GM23338 (cell line): ENCODE measurements at regions not wholly inside any gene's neighbourhood (a gene's known extent, or its start where the extent isn't known, plus 50 kb on each side); places are given as distances from the start of the nearest gene placed in this dataset.

ENCODE experiments used
- ATAC-seq: fragments of 200-7000 bp; cut with Tn5 transposase; 3 replicates; pipeline ENCODE4 v1.9.1; 2020
- DNase-seq: peaks from one replicate; pipeline ENCODE4 v3.0.0-alpha.2; 2015; ENCODE audit warnings: low spot score
- H2AFZ ChIP-seq: fragments of 200-600 bp; sonication (generic); 2 replicates; pipeline ENCODE4 v1.8.0; 2016; ENCODE audit warnings: antibody characterized with exemption, mild to moderate bottlenecking, moderate library complexity
- H3F3A ChIP-seq: fragments of 200-600 bp; sonication (generic); replicated peaks from 2 replicates; pipeline ENCODE4 v1.8.0; 2017; ENCODE audit warnings: antibody characterized with exemption, mixed run types, low read depth
- H3K27ac ChIP-seq: fragments of 200-600 bp; sonication (generic); 2 replicates; pipeline ENCODE4 v1.6.1; 2016; ENCODE audit warnings: low read depth
- H3K27me3 ChIP-seq: fragments of 200-600 bp; sonication (generic); 2 replicates; pipeline ENCODE4 v1.8.0; 2016; ENCODE audit warnings: mild to moderate bottlenecking, mixed run types, moderate library complexity; ENCODE audit not compliant: insufficient read depth
- H3K36me3 ChIP-seq: fragments of 200-600 bp; sonication (generic); 2 replicates; pipeline ENCODE4 v1.8.0; 2016; ENCODE audit warnings: mild to moderate bottlenecking; ENCODE audit not compliant: insufficient read depth
- H3K4me1 ChIP-seq: fragments of 200-600 bp; sonication (generic); 2 replicates; pipeline ENCODE4 v1.8.0; 2016; ENCODE audit warnings: mild to moderate bottlenecking, moderate library complexity; ENCODE audit not compliant: insufficient read depth
- H3K4me2 ChIP-seq: fragments of 200-600 bp; sonication (generic); 2 replicates; pipeline ENCODE4 v1.7.1; 2017; ENCODE audit warnings: mixed run types
- H3K4me3 ChIP-seq: fragments of 200-600 bp; sonication (generic); 2 replicates; pipeline ENCODE4 v1.6.1; 2016; ENCODE audit warnings: mixed run types
- H3K79me2 ChIP-seq: fragments of 200-600 bp; sonication (generic); replicated peaks from 2 replicates; pipeline ENCODE4 v1.8.0; 2017; ENCODE audit warnings: mild to moderate bottlenecking; ENCODE audit not compliant: insufficient read depth
- H3K9me2 ChIP-seq: fragments of 200-600 bp; sonication (generic); 2 replicates; pipeline ENCODE4 v1.8.0; 2017; ENCODE audit not compliant: insufficient read depth
- H4K20me1 ChIP-seq: fragments of 200-600 bp; sonication (generic); replicated peaks from 2 replicates; pipeline ENCODE4 v1.8.0; 2017; ENCODE audit warnings: mild to moderate bottlenecking; ENCODE audit not compliant: insufficient read depth
- H3K27ac Mint-ChIP-seq: 2 replicates; pipeline ENCODE4 v1.8.0; 2020; ENCODE audit warnings: inconsistent platforms, mild to moderate bottlenecking, moderate library complexity, mixed read lengths
- H3K27me3 Mint-ChIP-seq: 3 replicates; pipeline ENCODE4 v1.8.0; 2022; ENCODE audit warnings: low read depth, mild to moderate bottlenecking, moderate library complexity, mixed read lengths, inconsistent platforms; ENCODE audit not compliant: insufficient read depth, poor library complexity
- H3K36me3 Mint-ChIP-seq: 3 replicates; pipeline ENCODE4 v1.8.0; 2021; ENCODE audit warnings: low read depth, mild to moderate bottlenecking, inconsistent platforms, moderate library complexity, mixed read lengths
- H3K4me1 Mint-ChIP-seq: 3 replicates; pipeline ENCODE4 v1.8.0; 2020; ENCODE audit warnings: mild to moderate bottlenecking, inconsistent platforms, mixed read lengths
- H3K4me3 Mint-ChIP-seq: 3 replicates; pipeline ENCODE4 v1.8.0; 2021; ENCODE audit warnings: moderate library complexity, mild to moderate bottlenecking, inconsistent platforms, mixed read lengths
- H3K9me3 Mint-ChIP-seq: 3 replicates; pipeline ENCODE4 v1.8.0; 2020; ENCODE audit warnings: moderate library complexity, mild to moderate bottlenecking, inconsistent platforms, mixed read lengths
- CREB1 ChIP-seq: fragments of 250-450 bp; sonication (Bioruptor Pico); IDR thresholded peaks from 2 replicates; pipeline ENCODE4 v1.5.0; 2020; ENCODE audit warnings: low read depth, mild to moderate bottlenecking, moderate library complexity
- CTCF ChIP-seq, 2 experiments: fragments of 200-600 bp in 1 of 2; sonication (generic) in 1 of 2; conservative IDR thresholded peaks; 2 replicates each; pipeline versions ENCODE4 v1.5.1 to v1.6.1; 2016 to 2017; ENCODE audit warnings: antibody characterized with exemption in 2 of 2, low read depth in 2 of 2, mild to moderate bottlenecking in 2 of 2, moderate library complexity in 1 of 2
- ETS1 ChIP-seq: IDR thresholded peaks from 2 replicates; pipeline ENCODE4 v1.6.1; 2016; ENCODE audit warnings: antibody characterized with exemption
- EZH2 ChIP-seq: fragments of 200-600 bp; sonication (generic); IDR thresholded peaks from one replicate; pipeline ENCODE4 v1.8.0; 2017; ENCODE audit warnings: antibody characterized with exemption, mild to moderate bottlenecking, low read depth; ENCODE audit not compliant: unreplicated experiment
- EZH2phosphoT487 ChIP-seq: fragments of 200-600 bp; sonication (generic); IDR thresholded peaks from one replicate; pipeline ENCODE4 v1.8.1; 2018; ENCODE audit warnings: antibody characterized with exemption; ENCODE audit not compliant: unreplicated experiment
- JUNB ChIP-seq: IDR thresholded peaks from one replicate; pipeline ENCODE4 v1.6.1; 2016; ENCODE audit warnings: antibody characterized with exemption; ENCODE audit not compliant: unreplicated experiment
- NANOG ChIP-seq: IDR thresholded peaks from 2 replicates; pipeline ENCODE4 v1.6.1; 2016; ENCODE audit warnings: antibody characterized with exemption, borderline replicate concordance
- POLR2AphosphoS5 ChIP-seq: IDR thresholded peaks from 2 replicates; pipeline ENCODE4 v1.6.1; 2016; ENCODE audit warnings: antibody characterized with exemption, low read depth
- REST ChIP-seq: IDR thresholded peaks from one replicate; pipeline ENCODE4 v1.6.1; 2018; ENCODE audit warnings: antibody characterized with exemption; ENCODE audit not compliant: unreplicated experiment
- STAT1 ChIP-seq: IDR thresholded peaks from one replicate; pipeline ENCODE4 v1.6.1; 2016; ENCODE audit warnings: antibody characterized with exemption; ENCODE audit not compliant: unreplicated experiment
- ZNF114 ChIP-seq: fragments of 250-450 bp; sonication (Bioruptor Pico); IDR thresholded peaks from 2 replicates; pipeline ENCODE4 v1.5.0; 2020; ENCODE audit warnings: mild to moderate bottlenecking, moderate library complexity
- ZNF331 ChIP-seq: fragments of 250-450 bp; sonication (Bioruptor Pico); IDR thresholded peaks from 2 replicates; pipeline ENCODE4 v1.5.0; 2020; ENCODE audit warnings: low read depth, mild to moderate bottlenecking, moderate library complexity
- ZNF462 ChIP-seq: fragments of 250-450 bp; sonication (Bioruptor Pico); IDR thresholded peaks from 2 replicates; pipeline ENCODE4 v1.5.0; 2020; ENCODE audit warnings: mild to moderate bottlenecking, moderate library complexity

- Histone ChIP-seq H3K9me2 (peaks cover 24% of the 10 kb centered on the region), H2AFZ (no peak overlapping the region), H3K4me1 (peaks cover 8% of the 10 kb centered on the region; the same call in 1 of the 2 replicates), H3K27ac (no peak overlapping the region), H3K4me3 (no peak overlapping the region), H3K4me2 (no peak overlapping the region), H4K20me1 (no peaks in the 10 kb centered on the region), H3K79me2 (no peaks in the 10 kb centered on the region), H3K36me3 (no peaks in the 10 kb centered on the region; the same call in 1 of the 2 replicates), H3K27me3 (no peaks in the 10 kb centered on the region), H3F3A (no peaks in the 10 kb centered on the region)
- no peak overlapping the region for H3K27ac Mint-ChIP-seq
- DNase-seq (no peak), ATAC-seq (no peak)
- H3K36me3 Mint-ChIP-seq = no peaks in the 10 kb centered on the region
- peaks cover 8% of the 10 kb centered on the region for H3K4me1 Mint-ChIP-seq
- no peaks in the 10 kb centered on the region for H3K27me3 Mint-ChIP-seq
- H3K9me3 Mint-ChIP-seq = no peaks in the 10 kb centered on the region
- TF ChIP-seq STAT1 (no peak), JUNB (no peak), ETS1 (no peak), CTCF (conservative IDR thresholded peaks at IDR 0.05; ENCODE audit: low read depth in 2 of 2) (no peak), POLR2AphosphoS5 (no peak), EZH2 (no peak), CREB1 (CRISPR knock-in tag) (no peak), ZNF331 (CRISPR knock-in tag) (no peak), EZH2phosphoT487 (no peak), ZNF114 (CRISPR knock-in tag) (no peak), ZNF462 (no peak), REST (no peak), NANOG (no peak)
- no peak overlapping the region for H3K4me3 Mint-ChIP-seq
Measured at GRCh38 chr2:8103085-8103708, 578.7 kb upstream of the ID2 start.
